ENCODE measurements at regions not wholly inside any gene's neighbourhood (a gene's known extent, or its start where the extent isn't known, plus 50 kb on each side); places are given as distances from the start of the nearest gene placed in this dataset.
A peak's percentile ranks its signal among the peaks of the same experiment; 100 is the strongest.

- no peak for DNase-seq (ENCODE audit: low read depth in 1 of 2, low spot score in 1 of 2)
- no peak overlapping the region for H3K27ac ChIP-seq (replicated peaks)
- TF ChIP-seq, protein P1, sequence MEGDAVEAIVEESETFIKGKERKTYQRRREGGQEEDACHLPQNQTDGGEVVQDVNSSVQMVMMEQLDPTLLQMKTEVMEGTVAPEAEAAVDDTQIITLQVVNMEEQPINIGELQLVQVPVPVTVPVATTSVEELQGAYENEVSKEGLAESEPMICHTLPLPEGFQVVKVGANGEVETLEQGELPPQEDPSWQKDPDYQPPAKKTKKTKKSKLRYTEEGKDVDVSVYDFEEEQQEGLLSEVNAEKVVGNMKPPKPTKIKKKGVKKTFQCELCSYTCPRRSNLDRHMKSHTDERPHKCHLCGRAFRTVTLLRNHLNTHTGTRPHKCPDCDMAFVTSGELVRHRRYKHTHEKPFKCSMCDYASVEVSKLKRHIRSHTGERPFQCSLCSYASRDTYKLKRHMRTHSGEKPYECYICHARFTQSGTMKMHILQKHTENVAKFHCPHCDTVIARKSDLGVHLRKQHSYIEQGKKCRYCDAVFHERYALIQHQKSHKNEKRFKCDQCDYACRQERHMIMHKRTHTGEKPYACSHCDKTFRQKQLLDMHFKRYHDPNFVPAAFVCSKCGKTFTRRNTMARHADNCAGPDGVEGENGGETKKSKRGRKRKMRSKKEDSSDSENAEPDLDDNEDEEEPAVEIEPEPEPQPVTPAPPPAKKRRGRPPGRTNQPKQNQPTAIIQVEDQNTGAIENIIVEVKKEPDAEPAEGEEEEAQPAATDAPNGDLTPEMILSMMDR (IDR thresholded peaks at IDR 0.05; ENCODE audit: insufficient read depth, low read length), result no peak
- no peak for TF ChIP-seq SPI1 (IDR thresholded peaks at IDR 0.05; ENCODE audit: borderline replicate concordance, low read depth)
- H3K4me3 ChIP-seq (replicated peaks; ENCODE audit: insufficient read depth, low read length), result no peak overlapping the region
- peaks cover 12% of the 10 kb centered on the region for H3K27me3 ChIP-seq (ENCODE audit: insufficient read depth, poor library complexity, severe bottlenecking)
These were observed 93.3 kb downstream of the BARX1 start for GRCh38 chr9:93861736-93862358.

- H3K27ac ChIP-seq (replicated peaks), result no peak overlapping the region
- H3K27me3 ChIP-seq (ENCODE audit: insufficient read depth, poor library complexity, severe bottlenecking), result peaks cover 12% of the 10 kb centered on the region
- H3K4me3 ChIP-seq (replicated peaks; ENCODE audit: insufficient read depth, low read length), result no peak overlapping the region
- no peak for TF ChIP-seq GABPA (IDR thresholded peaks at IDR 0.05; ENCODE audit: low read depth)
- TF ChIP-seq POLR2AphosphoS5 (IDR thresholded peaks at IDR 0.05; ENCODE audit: low read depth), result no peak
- TF ChIP-seq REST (IDR thresholded peaks at IDR 0.05; ENCODE audit: insufficient replicate concordance, low read depth), result no peak
- TF ChIP-seq, protein P1 (IDR thresholded peaks at IDR 0.05; ENCODE audit: insufficient read depth, low read length), result no peak
- TF ChIP-seq SPI1 (IDR thresholded peaks at IDR 0.05; ENCODE audit: borderline replicate concordance, low read depth), result no peak
- DNase-seq (ENCODE audit: low read depth in 1 of 2, low spot score in 1 of 2), result peak in 1 of 2 experiments; percentile 23
These were observed 94.2 kb downstream of the BARX1 start for GRCh38 chr9:93860694-93861658.

DNA sequence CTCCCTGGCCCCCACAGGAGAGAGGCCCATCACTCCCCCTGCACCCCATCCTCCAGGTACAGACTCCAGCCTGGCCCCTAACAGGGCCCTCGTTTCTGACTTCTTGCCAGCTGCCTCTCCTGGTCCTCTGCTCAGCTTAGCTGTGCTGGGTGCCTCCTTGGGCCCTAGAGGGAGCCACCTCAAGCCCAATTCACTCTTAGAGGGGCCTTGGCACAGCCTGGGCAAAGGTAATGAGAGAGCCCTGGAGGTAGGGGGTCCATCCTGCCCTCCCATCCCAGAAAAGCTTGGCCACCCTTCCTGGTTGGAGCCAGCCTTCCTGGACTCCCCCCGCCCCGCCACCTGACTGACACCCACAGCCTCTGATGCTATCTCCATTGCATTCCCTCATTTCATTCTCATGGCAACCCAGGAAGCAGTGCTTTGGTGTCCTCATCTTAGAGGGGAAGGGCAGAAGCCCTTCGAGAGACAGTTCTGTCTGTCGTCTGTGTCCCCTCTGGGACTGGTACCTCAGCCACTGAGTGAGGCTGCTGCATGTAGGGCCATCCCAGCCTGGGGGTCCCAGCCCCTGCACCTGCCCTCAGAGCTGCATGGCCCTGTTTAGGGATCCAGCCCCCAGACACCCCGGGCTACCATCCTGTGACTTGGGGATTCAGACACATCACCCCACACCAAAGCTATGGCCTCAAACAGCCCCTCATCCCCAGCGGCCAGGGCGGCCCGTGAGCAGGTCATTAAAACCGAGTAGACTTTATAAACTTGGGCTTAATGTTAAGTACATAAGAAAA is 95.5 kb downstream of the BARX1 start:
- DNase-seq (ENCODE audit: low read depth in 1 of 2, low spot score in 1 of 2), result no peak
- H3K4me3 ChIP-seq (replicated peaks; ENCODE audit: insufficient read depth, low read length), result no peak overlapping the region
- peaks cover 12% of the 10 kb centered on the region for H3K27me3 ChIP-seq (ENCODE audit: insufficient read depth, poor library complexity, severe bottlenecking)
- no peak for TF ChIP-seq GABPA (IDR thresholded peaks at IDR 0.05; ENCODE audit: low read depth)
- TF ChIP-seq, protein P1 (IDR thresholded peaks at IDR 0.05; ENCODE audit: insufficient read depth, low read length), result no peak
- TF ChIP-seq REST (IDR thresholded peaks at IDR 0.05; ENCODE audit: insufficient replicate concordance, low read depth), result no peak
- no peak for TF ChIP-seq SPI1 (IDR thresholded peaks at IDR 0.05; ENCODE audit: borderline replicate concordance, low read depth)
- no peak overlapping the region for H3K27ac ChIP-seq (replicated peaks)

All from HL-60 (cell line).